HG03521 (cell line): ENCODE measurements at regions not wholly inside any gene's neighbourhood (a gene's known extent, or its start where the extent isn't known, plus 50 kb on each side); places are given as distances from the start of the nearest gene placed in this dataset.

Experiments used
- ATAC-seq: cut with Tn5 transposase; IDR thresholded peaks from one replicate; pipeline ENCODE4 v1.9.1; 2021; ENCODE audit warnings: mild to moderate bottlenecking, moderate library complexity; ENCODE audit not compliant: unreplicated experiment

DNA sequence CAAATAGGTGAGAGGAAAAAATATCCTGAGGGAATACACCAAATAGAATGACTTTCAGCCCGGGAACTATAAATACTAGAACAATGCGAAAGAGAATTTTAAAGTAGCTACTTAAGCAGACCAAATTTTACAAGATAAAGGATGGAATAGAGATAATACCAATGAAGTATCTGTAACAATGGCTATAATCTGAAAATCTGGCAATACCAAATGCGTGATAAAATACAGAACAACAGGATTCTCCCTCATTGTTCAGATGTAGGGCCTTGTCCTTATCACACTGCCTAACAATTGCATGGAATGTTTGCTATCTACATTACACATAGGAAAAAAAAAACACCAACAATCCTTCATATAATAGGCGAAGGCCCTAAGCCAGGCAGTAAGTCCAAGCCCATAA lies 815.4 kb upstream of the MDGA2 start:
- no peak for ATAC-seq

DNA sequence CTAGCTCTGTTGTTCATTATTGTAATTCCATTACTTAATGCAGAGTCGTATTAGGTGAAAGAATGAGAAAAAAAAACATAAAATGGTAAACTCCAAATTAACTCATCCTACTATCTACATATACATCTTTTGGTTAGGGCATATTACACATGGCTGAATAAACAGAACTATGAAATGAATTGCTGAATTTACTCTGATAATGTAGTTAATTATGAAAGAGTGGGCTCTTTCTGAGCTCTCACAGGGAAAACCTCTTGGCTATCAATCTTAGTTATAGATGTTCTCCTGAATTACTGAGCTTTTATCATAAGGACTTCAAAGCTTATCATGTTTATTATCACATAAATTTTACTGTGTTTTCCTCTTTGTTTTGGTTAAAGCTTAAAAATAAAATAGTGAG lies 798.5 kb upstream of the MDGA2 start:
- no peak for ATAC-seq

DNA sequence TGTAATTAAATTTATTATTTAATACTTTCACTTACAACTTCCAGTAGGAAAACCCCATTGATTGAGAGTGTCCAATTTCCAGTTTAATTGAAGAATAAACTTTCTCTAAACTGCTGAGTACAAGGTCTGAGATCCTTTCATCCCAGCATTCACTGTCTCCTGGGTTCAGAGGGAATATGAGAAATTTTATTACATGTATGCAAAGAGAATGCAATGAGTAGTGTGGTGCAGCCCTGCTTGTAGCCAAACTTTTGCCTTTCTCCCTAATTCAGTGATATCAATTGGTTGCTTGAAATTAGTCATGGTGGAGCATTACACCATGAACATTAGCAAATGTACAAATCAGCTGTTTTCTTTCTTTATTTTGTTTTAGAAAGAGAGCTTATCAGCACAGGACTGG lies 780.6 kb upstream of the MDGA2 start:
- ATAC-seq = no peak

DNA sequence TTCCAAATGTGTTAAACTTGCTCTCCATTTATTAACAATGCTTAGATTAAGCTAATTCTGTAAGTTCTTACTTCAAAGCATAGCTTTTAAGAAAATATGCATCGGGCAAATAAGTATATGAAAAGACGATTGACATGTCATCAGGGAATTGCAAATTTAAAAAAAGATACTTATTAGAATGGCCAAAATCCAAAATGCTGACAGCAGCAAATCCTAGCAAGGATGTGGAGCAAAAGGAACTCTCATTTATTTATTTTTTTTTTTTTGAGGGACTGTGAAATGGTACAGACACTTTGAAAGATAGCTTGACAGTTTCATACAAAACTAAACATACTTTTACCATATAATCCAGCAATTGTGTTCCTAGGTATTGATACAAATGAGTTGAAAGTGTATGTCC lies 779.5 kb upstream of the MDGA2 start:
- ATAC-seq = no peak

DNA sequence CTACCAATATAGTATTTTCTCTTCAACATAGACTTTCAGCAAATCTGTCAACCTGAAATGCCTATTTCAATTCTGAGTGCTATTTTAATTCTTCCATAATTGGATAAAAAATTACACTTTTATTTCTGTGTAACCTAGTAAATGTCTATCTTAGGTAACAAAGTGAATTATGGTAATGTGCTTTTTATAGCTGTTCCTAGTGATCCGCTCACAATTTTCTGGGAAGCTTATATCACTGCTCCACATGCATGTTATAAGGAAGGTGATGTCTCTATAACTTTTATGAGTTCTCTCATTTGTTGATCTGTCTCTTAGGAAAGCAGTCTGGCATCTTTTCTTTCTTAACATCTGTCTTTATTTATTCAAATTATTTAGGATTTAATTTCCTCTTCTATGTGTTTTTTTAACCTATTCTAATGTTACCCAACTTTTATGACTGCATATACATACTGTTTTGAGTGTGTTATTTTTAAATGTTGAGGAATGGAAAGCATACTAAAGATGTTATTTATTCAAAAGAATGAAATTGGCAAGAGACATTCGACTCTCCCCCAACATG lies 777.1 kb upstream of the MDGA2 start:
- no peak for ATAC-seq

GRCh38 chr14:48435221-48435620 lies 759.8 kb upstream of the MDGA2 start:
- no peak for ATAC-seq

- no peak for ATAC-seq
Observed at GRCh38 chr14:48430805-48431204, 755.4 kb upstream of the MDGA2 start.

DNA sequence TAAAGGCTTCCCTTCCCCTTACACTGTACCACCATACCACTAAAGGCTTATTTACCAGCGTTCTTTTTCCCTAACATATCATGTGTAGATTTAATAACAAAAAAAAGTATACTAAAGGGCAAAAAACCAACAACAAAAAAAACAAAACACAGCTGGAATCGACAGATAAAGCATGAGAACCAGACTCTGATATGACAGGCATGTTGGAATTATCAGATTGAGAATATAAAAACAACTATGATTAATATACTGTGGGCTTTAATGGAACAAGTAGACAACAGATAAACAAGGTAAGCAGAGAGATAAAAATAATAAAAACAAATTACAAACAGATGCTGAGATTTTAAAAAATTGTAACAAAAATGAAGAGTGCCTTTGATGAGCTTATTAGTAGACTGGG lies 754.1 kb upstream of the MDGA2 start:
- ATAC-seq = no peak

- ATAC-seq = no peak
Observed at GRCh38 chr14:48417715-48418500, 742.5 kb upstream of the MDGA2 start.

GRCh38 chr14:48401321-48401720 lies 725.9 kb upstream of the MDGA2 start:
- no peak for ATAC-seq

DNA sequence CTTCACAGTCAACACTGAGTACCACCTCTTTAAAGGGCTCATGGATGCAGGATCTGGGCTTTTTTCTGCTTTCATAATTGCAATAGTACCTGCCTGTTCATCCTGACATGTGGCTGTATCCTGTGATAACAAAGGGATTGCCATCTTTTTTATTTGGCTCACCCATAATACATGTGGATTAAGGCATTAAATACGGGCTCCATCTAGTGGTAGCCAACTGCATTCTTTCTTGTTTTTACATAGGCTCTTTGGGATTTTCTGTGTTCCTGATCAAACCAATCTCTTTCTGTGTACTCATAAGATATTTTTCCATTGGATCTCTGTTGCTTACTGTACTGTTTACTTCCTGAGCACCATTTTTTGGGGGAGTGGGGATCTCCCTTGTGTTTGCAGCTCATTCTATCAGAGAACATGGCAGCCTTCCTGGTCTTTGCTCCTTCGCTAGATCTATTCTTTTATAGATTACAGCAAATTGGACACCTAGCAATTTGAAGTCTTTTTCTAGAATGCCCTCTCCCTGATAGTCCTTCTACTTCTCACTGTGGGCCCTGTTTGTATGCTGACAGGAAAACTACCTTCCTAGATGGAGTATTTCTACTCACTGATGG lies 723.4 kb upstream of the MDGA2 start:
- no peak for ATAC-seq

GRCh38 chr14:48391661-48392060 lies 716.3 kb upstream of the MDGA2 start:
- ATAC-seq = no peak

DNA sequence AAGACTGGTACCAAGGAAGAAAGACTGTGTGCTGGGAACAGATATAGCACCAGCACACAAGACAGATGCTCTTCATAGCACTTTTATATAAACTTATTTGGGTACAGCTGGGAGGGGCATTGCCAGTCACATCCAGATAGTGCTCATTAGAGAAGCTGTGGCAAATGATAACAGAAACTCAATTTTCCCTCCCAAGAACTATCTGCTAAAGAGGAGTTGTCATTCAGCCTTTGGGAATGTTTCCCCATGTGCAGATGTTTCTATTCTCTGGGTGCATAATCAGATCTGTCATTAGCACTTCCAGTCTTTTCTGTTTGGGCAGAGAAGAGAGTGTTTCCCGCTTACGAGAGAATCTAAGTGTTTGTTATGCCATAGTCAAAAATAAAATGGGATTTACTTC lies 714.9 kb upstream of the MDGA2 start:
- ATAC-seq = no peak

DNA sequence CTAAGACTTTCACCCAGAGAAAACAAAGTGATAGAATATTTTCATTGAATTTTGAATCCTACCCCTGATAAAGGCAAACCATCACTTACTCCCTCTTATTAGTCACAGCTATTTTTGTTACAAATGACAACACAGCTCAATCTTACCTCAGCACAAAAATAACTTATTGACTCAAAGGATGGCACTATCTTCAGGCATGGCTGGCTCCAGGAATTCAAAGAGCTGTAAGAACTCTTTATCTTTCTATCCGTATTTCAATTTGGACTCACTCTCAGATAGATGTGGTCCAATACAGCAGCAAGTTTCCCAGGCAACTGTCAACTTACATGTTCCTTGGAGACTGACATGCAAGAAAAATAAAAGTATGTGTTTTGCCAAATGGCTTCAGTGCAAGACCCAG lies 709.4 kb upstream of the MDGA2 start:
- ATAC-seq = no peak

DNA sequence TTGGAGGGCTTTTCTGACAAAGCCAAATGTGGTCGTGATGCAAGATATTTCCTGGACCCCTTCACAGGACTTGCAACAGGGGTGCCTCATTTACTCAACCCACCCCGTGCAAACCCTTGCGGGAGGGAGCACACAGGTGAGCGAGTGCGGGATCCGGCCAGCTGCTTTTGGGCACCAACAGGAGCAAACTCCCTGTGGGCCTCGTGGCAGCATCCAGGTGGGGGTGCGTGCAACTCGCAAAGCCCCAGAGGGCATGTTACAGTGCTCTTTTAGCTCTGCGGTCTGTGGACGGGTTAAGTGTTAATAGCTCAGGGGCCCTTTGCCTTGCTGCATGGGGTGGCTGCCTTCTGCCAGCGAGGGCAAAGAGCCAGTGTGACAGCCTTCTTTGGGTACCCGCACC lies 707.6 kb upstream of the MDGA2 start:
- no peak for ATAC-seq

GRCh38 chr14:48378541-48378940 lies 703.1 kb upstream of the MDGA2 start:
- ATAC-seq = no peak

DNA sequence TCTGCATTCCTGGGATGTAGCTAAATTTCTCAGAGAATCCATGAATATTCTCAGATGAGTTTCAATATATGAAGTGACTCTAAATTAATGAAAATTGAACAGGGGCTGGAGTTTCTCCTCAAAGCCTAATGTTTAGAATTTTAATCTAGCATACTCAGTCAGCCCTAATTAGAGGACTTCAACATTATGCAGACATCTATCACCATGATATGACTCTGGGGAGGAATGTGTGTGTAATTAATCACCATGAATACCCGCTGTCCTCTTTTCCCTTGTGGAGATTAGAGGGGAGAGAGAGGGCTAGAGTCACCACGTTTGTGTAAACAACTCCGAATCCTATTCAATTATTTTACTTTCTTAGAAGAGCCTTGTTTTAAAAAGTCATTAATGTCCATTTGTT lies 698.6 kb upstream of the MDGA2 start:
- no peak for ATAC-seq

DNA sequence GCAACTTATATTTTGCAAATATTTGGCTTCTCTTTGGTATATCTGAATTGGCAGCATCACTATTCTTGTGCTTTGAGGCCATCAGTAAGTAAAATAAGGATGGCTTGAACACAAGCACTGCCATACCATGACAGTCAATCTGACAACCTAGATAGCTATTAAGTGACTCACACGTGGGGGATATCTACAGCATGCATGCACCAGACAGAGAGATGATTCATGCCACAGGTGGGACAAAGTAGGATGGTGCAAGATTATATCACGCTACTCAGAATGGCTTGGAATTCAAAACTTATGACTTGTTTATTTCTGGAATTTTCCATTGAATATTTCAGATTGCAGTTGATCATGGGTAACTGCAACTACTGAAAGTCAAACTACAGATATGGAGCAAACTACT lies 675.6 kb upstream of the MDGA2 start:
- ATAC-seq = no peak

GRCh38 chr14:48349689-48350088 lies 674.3 kb upstream of the MDGA2 start:
- ATAC-seq = no peak

- no peak for ATAC-seq
Observed at GRCh38 chr14:48341069-48341468, 665.7 kb upstream of the MDGA2 start.

GRCh38 chr14:48333221-48333920 lies 658.0 kb upstream of the MDGA2 start:
- ATAC-seq = no peak

GRCh38 chr14:48331421-48331820 lies 656.0 kb upstream of the MDGA2 start:
- ATAC-seq = no peak
